ENCODE measurements at regions not wholly inside any gene's neighbourhood (a gene's known extent, or its start where the extent isn't known, plus 50 kb on each side); places are given as distances from the start of the nearest gene placed in this dataset.

- no peak overlapping the region for H3K9ac ChIP-seq (ENCODE audit: low read depth in 1 of 2, low read length in 2 of 2)
- no peaks in the 10 kb centered on the region for H3K4me1 ChIP-seq (ENCODE audit: control insufficient read depth in 1 of 2, insufficient read depth in 2 of 2, low read length in 2 of 2)
- no peaks in the 10 kb centered on the region for H3K9me3 ChIP-seq (ENCODE audit: control insufficient read depth in 1 of 2, low read length in 2 of 2)
- H3K4me3 ChIP-seq (ENCODE audit: low read depth in 1 of 2, low read length in 2 of 2) = no peak overlapping the region
- no peak overlapping the region for H3K27ac ChIP-seq (ENCODE audit: low read depth, low read length)
- no peaks in the 10 kb centered on the region for H3K27me3 ChIP-seq (ENCODE audit: control insufficient read depth in 1 of 2, insufficient read depth in 2 of 2, low read length in 2 of 2)
- H3K36me3 ChIP-seq (ENCODE audit: control insufficient read depth in 1 of 2, insufficient read depth in 2 of 2, low read length in 2 of 2) = no peaks in the 10 kb centered on the region
Measured at GRCh38 chr13:34620074-34620850, 321.8 kb upstream of the NBEA start.

DNA sequence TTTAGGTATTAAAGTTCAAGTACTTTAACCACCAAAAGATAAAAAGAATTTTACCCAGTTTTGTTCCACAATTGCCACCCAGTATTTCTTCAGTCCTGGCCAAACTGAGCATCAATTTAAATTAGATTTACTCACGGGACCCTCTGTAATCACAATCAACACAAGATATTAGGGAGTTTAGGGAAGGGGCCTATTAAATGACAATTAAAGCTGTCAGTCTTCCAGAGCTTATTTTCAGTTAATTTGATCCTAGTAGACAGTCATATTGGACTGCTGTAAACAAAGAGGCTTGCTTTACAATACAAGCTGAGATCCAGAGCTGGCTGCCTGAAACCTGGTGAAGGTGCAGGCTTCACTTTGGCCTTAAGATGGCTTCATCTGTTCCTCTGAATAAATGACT, 321.2 kb upstream of the NBEA start:
- no peaks in the 10 kb centered on the region for H3K27me3 ChIP-seq (ENCODE audit: control insufficient read depth in 1 of 2, insufficient read depth in 2 of 2, low read length in 2 of 2)
- no peak overlapping the region for H3K27ac ChIP-seq (ENCODE audit: low read depth, low read length)
- no peaks in the 10 kb centered on the region for H3K9me3 ChIP-seq (ENCODE audit: control insufficient read depth in 1 of 2, low read length in 2 of 2)
- no peak overlapping the region for H3K9ac ChIP-seq (ENCODE audit: low read depth in 1 of 2, low read length in 2 of 2)
- no peaks in the 10 kb centered on the region for H3K36me3 ChIP-seq (ENCODE audit: control insufficient read depth in 1 of 2, insufficient read depth in 2 of 2, low read length in 2 of 2)
- H3K4me3 ChIP-seq (ENCODE audit: low read depth in 1 of 2, low read length in 2 of 2) = no peak overlapping the region
- no peaks in the 10 kb centered on the region for H3K4me1 ChIP-seq (ENCODE audit: control insufficient read depth in 1 of 2, insufficient read depth in 2 of 2, low read length in 2 of 2)

DNA sequence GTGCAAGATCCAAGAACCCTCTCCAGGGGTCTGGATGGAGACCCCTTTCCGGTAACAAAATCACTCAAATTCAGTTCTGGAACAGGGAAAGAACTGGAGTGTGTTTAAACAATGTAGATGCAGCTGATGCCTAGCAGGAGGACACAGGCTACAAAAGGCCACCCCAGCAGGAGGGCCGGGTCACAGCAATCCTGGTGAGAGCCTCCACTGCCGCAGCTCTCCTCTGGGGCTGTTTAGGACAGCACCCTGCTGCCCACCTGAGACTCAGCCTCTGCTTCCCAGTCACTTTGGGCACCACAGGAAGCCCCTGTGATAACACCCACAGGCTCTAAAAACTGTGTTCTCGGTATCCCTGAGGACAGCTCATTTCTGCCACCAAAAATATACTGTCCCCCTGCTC, 318.7 kb upstream of the NBEA start:
- Histone ChIP-seq H3K27me3 (ENCODE audit: control insufficient read depth in 1 of 2, insufficient read depth in 2 of 2, low read length in 2 of 2) (no peaks in the 10 kb centered on the region), H3K36me3 (ENCODE audit: control insufficient read depth in 1 of 2, insufficient read depth in 2 of 2, low read length in 2 of 2) (no peaks in the 10 kb centered on the region), H3K9me3 (ENCODE audit: control insufficient read depth in 1 of 2, low read length in 2 of 2) (no peaks in the 10 kb centered on the region), H3K27ac (ENCODE audit: low read depth, low read length) (no peak overlapping the region), H3K4me1 (ENCODE audit: control insufficient read depth in 1 of 2, insufficient read depth in 2 of 2, low read length in 2 of 2) (no peaks in the 10 kb centered on the region), H3K9ac (ENCODE audit: low read depth in 1 of 2, low read length in 2 of 2) (no peak overlapping the region), H3K4me3 (ENCODE audit: low read depth in 1 of 2, low read length in 2 of 2) (no peak overlapping the region)

GRCh38 chr13:34627509-34628208, 314.4 kb upstream of the NBEA start:
- Histone ChIP-seq H3K27ac (ENCODE audit: low read depth, low read length) (no peak overlapping the region), H3K9me3 (ENCODE audit: control insufficient read depth in 1 of 2, low read length in 2 of 2) (no peaks in the 10 kb centered on the region), H3K36me3 (ENCODE audit: control insufficient read depth in 1 of 2, insufficient read depth in 2 of 2, low read length in 2 of 2) (no peaks in the 10 kb centered on the region), H3K27me3 (ENCODE audit: control insufficient read depth in 1 of 2, insufficient read depth in 2 of 2, low read length in 2 of 2) (no peaks in the 10 kb centered on the region), H3K4me1 (ENCODE audit: control insufficient read depth in 1 of 2, insufficient read depth in 2 of 2, low read length in 2 of 2) (no peaks in the 10 kb centered on the region), H3K4me3 (ENCODE audit: low read depth in 1 of 2, low read length in 2 of 2) (no peak overlapping the region), H3K9ac (ENCODE audit: low read depth in 1 of 2, low read length in 2 of 2) (no peak overlapping the region)

DNA sequence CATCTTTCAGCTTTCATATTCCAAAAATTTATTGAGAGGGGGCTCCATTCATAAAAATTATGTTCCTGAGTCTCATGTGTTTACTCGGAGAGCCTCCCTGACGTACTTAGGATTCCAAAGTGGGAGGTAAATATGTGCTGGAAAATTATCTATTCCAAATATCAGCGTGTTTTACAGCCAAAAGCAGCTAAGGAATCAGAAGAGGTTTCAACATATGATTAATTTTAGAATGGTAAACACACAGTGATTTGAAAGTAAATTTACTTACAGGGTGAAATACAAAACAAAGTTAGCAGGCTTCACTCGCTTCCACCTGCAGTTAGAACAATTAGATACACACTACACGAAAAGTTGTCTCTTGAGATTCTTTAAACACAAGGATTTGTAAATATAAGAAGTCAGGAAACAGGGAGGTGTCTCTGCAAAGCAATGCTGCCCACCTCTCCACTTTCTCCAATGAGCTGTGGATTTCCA, 313.8 kb upstream of the NBEA start:
- no peaks in the 10 kb centered on the region for H3K36me3 ChIP-seq (ENCODE audit: control insufficient read depth in 1 of 2, insufficient read depth in 2 of 2, low read length in 2 of 2)
- no peaks in the 10 kb centered on the region for H3K9me3 ChIP-seq (ENCODE audit: control insufficient read depth in 1 of 2, low read length in 2 of 2)
- no peak overlapping the region for H3K9ac ChIP-seq (ENCODE audit: low read depth in 1 of 2, low read length in 2 of 2)
- no peaks in the 10 kb centered on the region for H3K4me1 ChIP-seq (ENCODE audit: control insufficient read depth in 1 of 2, insufficient read depth in 2 of 2, low read length in 2 of 2)
- H3K27ac ChIP-seq (ENCODE audit: low read depth, low read length) = no peak overlapping the region
- H3K4me3 ChIP-seq (ENCODE audit: low read depth in 1 of 2, low read length in 2 of 2) = no peak overlapping the region
- no peaks in the 10 kb centered on the region for H3K27me3 ChIP-seq (ENCODE audit: control insufficient read depth in 1 of 2, insufficient read depth in 2 of 2, low read length in 2 of 2)

- Histone ChIP-seq H3K4me1 (ENCODE audit: control insufficient read depth in 1 of 2, insufficient read depth in 2 of 2, low read length in 2 of 2) (no peaks in the 10 kb centered on the region), H3K4me3 (ENCODE audit: low read depth in 1 of 2, low read length in 2 of 2) (no peak overlapping the region), H3K36me3 (ENCODE audit: control insufficient read depth in 1 of 2, insufficient read depth in 2 of 2, low read length in 2 of 2) (no peaks in the 10 kb centered on the region), H3K9me3 (ENCODE audit: control insufficient read depth in 1 of 2, low read length in 2 of 2) (no peaks in the 10 kb centered on the region), H3K9ac (ENCODE audit: low read depth in 1 of 2, low read length in 2 of 2) (no peak overlapping the region), H3K27me3 (ENCODE audit: control insufficient read depth in 1 of 2, insufficient read depth in 2 of 2, low read length in 2 of 2) (no peaks in the 10 kb centered on the region), H3K27ac (ENCODE audit: low read depth, low read length) (no peak overlapping the region)
Measured at GRCh38 chr13:34634448-34634847, 307.6 kb upstream of the NBEA start.

- no peaks in the 10 kb centered on the region for H3K4me1 ChIP-seq (ENCODE audit: control insufficient read depth in 1 of 2, insufficient read depth in 2 of 2, low read length in 2 of 2)
- no peak overlapping the region for H3K4me3 ChIP-seq (ENCODE audit: low read depth in 1 of 2, low read length in 2 of 2)
- no peaks in the 10 kb centered on the region for H3K27me3 ChIP-seq (ENCODE audit: control insufficient read depth in 1 of 2, insufficient read depth in 2 of 2, low read length in 2 of 2)
- H3K27ac ChIP-seq (ENCODE audit: low read depth, low read length) = no peak overlapping the region
- no peaks in the 10 kb centered on the region for H3K36me3 ChIP-seq (ENCODE audit: control insufficient read depth in 1 of 2, insufficient read depth in 2 of 2, low read length in 2 of 2)
- no peak overlapping the region for H3K9ac ChIP-seq (ENCODE audit: low read depth in 1 of 2, low read length in 2 of 2)
- H3K9me3 ChIP-seq (ENCODE audit: control insufficient read depth in 1 of 2, low read length in 2 of 2) = no peaks in the 10 kb centered on the region
Measured at GRCh38 chr13:34637138-34637537, 304.9 kb upstream of the NBEA start.

DNA sequence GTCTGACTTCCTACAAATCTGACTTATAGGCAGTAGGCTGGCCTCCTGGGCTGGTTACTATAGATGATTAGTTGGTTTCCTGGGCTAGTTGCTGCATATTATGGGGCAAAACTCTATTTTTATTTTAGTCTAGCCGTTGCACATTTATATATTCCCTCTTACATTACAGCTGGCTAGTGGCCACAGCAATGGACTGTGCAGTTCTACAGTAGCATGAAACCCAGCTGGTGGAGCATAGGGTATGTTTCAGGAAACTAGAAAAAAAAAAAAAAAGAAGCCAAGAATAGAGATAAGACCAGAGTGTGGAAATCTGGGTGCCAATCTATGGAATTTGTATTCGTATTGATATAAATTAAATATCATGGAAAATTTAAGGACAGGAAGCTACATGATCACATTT, 304.4 kb upstream of the NBEA start:
- Histone ChIP-seq H3K4me3 (ENCODE audit: low read depth in 1 of 2, low read length in 2 of 2) (no peak overlapping the region), H3K27ac (ENCODE audit: low read depth, low read length) (no peak overlapping the region), H3K9ac (ENCODE audit: low read depth in 1 of 2, low read length in 2 of 2) (no peak overlapping the region), H3K36me3 (ENCODE audit: control insufficient read depth in 1 of 2, insufficient read depth in 2 of 2, low read length in 2 of 2) (no peaks in the 10 kb centered on the region), H3K9me3 (ENCODE audit: control insufficient read depth in 1 of 2, low read length in 2 of 2) (no peaks in the 10 kb centered on the region), H3K4me1 (ENCODE audit: control insufficient read depth in 1 of 2, insufficient read depth in 2 of 2, low read length in 2 of 2) (no peaks in the 10 kb centered on the region), H3K27me3 (ENCODE audit: control insufficient read depth in 1 of 2, insufficient read depth in 2 of 2, low read length in 2 of 2) (no peaks in the 10 kb centered on the region)

DNA sequence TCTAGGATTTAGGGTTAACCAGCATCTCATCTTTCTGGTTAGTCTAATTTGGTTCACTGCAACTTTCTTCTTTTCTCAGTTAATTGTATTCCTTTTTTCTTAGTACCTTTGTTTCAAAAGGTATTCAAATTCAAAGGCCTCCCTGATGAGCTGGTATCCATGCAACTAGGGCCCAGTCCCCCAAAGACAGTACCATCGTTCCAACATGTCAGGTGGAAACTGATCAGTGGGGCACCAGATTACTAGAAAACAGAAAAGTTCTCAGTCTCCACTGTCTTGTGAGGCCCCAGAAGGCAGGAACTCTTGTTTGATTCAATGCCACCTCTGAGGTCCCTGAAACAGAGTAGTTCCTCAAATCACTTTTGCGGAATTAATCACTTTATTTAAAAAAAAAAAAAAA, 303.2 kb upstream of the NBEA start:
- Histone ChIP-seq H3K9me3 (ENCODE audit: control insufficient read depth in 1 of 2, low read length in 2 of 2) (no peaks in the 10 kb centered on the region), H3K36me3 (ENCODE audit: control insufficient read depth in 1 of 2, insufficient read depth in 2 of 2, low read length in 2 of 2) (no peaks in the 10 kb centered on the region), H3K4me3 (ENCODE audit: low read depth in 1 of 2, low read length in 2 of 2) (no peak overlapping the region), H3K9ac (ENCODE audit: low read depth in 1 of 2, low read length in 2 of 2) (no peak overlapping the region), H3K27me3 (ENCODE audit: control insufficient read depth in 1 of 2, insufficient read depth in 2 of 2, low read length in 2 of 2) (no peaks in the 10 kb centered on the region), H3K4me1 (ENCODE audit: control insufficient read depth in 1 of 2, insufficient read depth in 2 of 2, low read length in 2 of 2) (no peaks in the 10 kb centered on the region), H3K27ac (ENCODE audit: low read depth, low read length) (no peak overlapping the region)

- no peaks in the 10 kb centered on the region for H3K4me1 ChIP-seq (ENCODE audit: control insufficient read depth in 1 of 2, insufficient read depth in 2 of 2, low read length in 2 of 2)
- no peaks in the 10 kb centered on the region for H3K27me3 ChIP-seq (ENCODE audit: control insufficient read depth in 1 of 2, insufficient read depth in 2 of 2, low read length in 2 of 2)
- no peak overlapping the region for H3K9ac ChIP-seq (ENCODE audit: low read depth in 1 of 2, low read length in 2 of 2)
- no peaks in the 10 kb centered on the region for H3K36me3 ChIP-seq (ENCODE audit: control insufficient read depth in 1 of 2, insufficient read depth in 2 of 2, low read length in 2 of 2)
- no peaks in the 10 kb centered on the region for H3K9me3 ChIP-seq (ENCODE audit: control insufficient read depth in 1 of 2, low read length in 2 of 2)
- no peak overlapping the region for H3K4me3 ChIP-seq (ENCODE audit: low read depth in 1 of 2, low read length in 2 of 2)
- H3K27ac ChIP-seq (ENCODE audit: low read depth, low read length) = no peak overlapping the region
Measured at GRCh38 chr13:34640179-34640992, 301.7 kb upstream of the NBEA start.

Measured in duodenal mucosa (tissue), 2 donors.